ENCODE measurements at regions not wholly inside any gene's neighbourhood (a gene's known extent, or its start where the extent isn't known, plus 50 kb on each side); places are given as distances from the start of the nearest gene placed in this dataset.

DNA sequence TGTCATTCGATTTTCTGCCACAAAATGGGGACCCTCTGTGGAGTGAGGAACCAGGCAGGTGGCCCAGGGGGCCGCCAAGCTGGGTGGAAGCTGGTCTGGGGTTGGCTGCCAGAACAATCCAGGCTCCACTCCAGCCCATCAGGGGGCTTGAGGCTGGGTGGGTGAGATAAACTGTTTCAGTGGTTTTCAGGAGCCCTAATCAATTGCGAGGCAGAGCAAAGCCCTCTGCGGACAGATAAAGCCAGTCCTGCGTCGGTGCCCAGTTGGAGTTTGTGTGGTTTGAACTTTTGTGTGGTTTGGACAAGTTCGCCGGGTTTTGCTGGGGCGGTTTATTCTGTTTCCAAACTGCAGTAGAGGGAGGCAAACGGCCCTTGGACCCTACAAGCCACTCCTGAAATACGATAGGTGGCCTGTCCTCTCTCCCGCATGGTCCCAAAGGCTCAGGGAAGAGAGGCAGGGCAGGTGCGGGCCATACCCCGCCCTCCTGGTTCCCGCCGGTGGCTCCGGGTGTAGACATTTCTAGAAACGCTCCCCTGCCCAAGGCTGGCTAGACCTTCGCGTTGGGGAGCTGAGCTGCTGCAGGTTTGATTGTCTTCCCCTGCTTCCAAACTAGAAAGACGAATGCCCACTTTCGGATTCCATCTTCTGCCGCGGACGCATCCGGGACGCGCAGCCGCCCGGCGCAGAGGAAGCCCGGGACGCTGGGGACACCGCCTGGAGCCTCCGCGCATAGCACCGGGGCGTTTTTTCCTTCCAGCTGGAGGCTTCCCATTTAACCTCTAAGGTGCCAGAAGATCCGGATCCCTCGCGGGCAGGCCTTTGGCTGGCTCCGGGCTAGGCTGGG lies 169.0 kb upstream of the BCOR start:
- Mint-ChIP-seq H3K4me3 (peak overlapping the region; percentile 69), H3K36me3 (no peaks in the 10 kb centered on the region), H3K4me1 (peaks cover 8% of the 10 kb centered on the region), H3K9me3 (no peaks in the 10 kb centered on the region), H3K27ac (peak overlapping the region; percentile 77), H3K27me3 (no peaks in the 10 kb centered on the region)
- ATAC-seq = peak; percentile 64

DNA sequence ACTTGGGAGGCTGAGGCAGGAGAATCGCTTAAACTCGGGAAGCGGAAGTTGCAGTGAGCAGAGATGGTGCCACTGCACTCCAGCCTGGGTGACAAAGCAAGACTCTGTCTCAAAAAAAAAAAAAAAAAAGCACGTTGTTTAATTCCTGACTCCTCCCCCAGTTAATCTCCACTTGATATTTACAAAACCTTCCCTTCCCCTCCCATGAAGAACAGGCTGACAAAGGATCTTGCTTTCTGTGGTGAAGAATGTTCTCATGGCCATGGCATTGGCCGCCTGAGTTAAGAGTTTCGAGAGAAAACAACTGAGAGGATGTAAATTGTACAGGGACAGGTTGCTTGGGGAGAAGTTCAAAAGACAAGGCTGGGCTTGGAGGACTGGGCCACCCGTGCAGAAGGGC lies 168.2 kb upstream of the BCOR start:
- ATAC-seq = no peak

DNA sequence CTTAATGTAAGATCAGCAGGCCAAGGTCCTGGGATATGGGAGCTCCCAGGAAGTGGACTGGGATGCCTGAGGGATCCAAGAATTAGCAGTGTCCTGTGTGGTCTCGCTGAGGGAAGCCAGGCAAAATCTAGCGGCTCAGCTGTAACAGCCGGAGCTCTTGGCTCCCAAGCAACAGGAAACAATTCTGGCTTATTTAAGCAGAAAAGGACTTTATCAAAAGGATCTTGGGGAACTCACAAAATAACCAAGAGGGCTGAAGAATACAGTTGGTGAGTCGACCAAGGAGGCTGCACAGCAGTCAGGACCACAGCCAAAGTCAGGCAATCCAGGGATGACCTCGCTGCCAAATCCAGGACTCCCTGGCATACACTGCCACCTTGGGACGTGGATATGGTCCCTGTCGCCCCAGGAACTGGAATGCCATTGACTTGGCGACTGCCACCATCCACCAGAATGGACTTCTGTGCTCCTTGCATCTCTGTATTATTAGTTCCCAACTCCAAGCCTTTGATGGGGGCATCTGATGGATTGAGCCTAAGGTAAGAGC lies 165.3 kb upstream of the BCOR start:
- no peak overlapping the region for H3K27ac Mint-ChIP-seq
- H3K27me3 Mint-ChIP-seq = no peaks in the 10 kb centered on the region
- H3K4me1 Mint-ChIP-seq = peaks cover 8% of the 10 kb centered on the region
- H3K36me3 Mint-ChIP-seq = no peaks in the 10 kb centered on the region
- H3K4me3 Mint-ChIP-seq = no peak overlapping the region
- no peak for ATAC-seq
- H3K9me3 Mint-ChIP-seq = no peaks in the 10 kb centered on the region

More for the DNA sequence above, 168.2 kb upstream of the BCOR start:
- no peaks in the 10 kb centered on the region for H3K36me3 Mint-ChIP-seq
- no peak overlapping the region for H3K4me3 Mint-ChIP-seq
- H3K9me3 Mint-ChIP-seq = no peaks in the 10 kb centered on the region
- H3K27ac Mint-ChIP-seq = no peak overlapping the region
- peaks cover 8% of the 10 kb centered on the region for H3K4me1 Mint-ChIP-seq
- no peaks in the 10 kb centered on the region for H3K27me3 Mint-ChIP-seq

DNA sequence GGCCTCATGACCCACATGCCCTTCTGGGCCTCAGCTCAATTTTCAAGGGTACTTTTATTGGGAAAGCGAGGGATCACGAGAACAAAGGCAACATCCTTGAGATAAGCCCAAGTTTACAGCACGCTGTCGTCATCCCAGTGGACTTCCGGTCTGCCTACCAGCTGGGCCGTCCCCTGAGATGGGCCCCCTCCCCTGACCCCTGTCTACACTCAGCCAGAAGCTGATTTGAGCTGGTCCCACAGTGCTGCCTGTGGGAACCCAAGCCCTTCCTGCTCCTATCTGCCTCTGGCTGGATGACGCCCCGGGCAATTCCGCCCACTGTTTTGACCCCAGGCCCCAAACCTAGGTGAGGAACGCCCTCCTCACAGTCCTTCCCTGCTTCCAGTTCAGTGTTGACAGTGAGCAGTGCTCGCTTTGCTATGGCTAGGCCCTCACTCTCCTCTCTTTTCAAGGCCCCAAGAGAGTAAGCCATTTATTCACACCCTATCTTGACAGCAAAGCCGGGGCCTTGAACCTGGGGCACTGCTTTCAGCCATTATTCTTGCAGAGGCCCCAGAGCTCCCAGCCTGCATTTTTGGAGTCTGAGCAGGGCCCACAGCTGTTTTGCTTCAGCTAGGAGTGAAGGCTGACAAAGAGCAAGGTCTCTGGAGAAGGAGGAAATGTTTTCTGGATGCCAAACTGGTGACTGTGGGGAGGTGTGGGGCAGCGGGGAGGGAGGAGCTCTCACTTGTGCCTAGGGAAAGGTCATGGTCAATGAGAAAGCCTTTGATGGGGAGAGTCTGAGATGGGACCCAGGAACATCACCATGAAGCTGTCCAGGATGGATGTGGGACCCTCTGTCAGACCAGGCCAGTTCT lies 164.6 kb upstream of the BCOR start:
- Mint-ChIP-seq H3K27me3 (no peaks in the 10 kb centered on the region), H3K9me3 (no peaks in the 10 kb centered on the region), H3K4me3 (no peak overlapping the region), H3K4me1 (peaks cover 3% of the 10 kb centered on the region), H3K36me3 (no peaks in the 10 kb centered on the region), H3K27ac (no peak overlapping the region)
- no peak for ATAC-seq

DNA sequence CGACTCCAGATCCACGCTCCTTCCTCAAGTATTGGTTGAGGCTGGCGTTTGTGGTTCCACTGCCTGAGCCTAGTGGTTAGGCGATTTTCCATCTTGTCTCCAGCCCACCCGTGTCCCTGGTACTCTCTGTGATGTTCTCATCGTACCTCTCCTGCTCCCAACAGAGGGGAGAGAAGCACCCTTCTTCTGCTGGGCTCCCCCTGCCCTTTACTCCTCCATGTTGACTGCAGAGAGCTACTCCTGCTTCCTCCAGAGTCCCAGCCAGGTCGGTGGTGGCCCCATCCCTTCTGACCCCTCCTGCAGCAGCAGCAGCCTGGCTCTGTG lies 164.0 kb upstream of the BCOR start:
- ATAC-seq = no peak
- Mint-ChIP-seq H3K27ac (no peak overlapping the region), H3K4me3 (no peak overlapping the region), H3K4me1 (no peaks in the 10 kb centered on the region), H3K27me3 (no peaks in the 10 kb centered on the region), H3K36me3 (no peaks in the 10 kb centered on the region), H3K9me3 (no peaks in the 10 kb centered on the region)

DNA sequence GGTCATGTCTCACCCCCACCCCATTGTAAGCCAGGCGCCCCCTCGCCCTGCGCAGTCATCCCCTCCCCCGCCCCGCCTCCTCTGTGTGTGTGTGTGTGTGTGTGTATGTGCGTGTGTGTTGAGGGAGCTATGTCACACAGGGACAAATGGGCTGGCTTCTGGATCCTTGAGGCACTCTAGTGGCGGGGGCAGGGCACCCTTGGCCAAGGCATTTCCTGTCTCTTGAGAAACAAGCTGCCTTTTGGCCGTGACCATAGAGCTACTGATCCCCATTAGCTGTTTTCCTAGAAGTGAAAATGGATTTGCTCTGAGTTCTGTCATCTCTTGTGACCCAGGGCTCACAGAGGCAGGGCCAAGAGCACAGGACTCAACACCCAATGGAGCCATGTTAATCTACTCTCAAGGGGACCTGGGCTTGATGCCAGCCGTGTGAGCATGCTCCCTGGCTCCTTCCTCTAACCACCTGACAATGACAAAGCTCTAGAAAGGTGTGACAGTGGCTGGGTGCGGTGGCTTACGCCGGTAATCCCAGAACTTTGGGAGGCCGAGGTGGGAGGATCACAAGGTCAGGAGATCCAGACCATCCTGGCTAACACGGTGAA lies 162.5 kb upstream of the BCOR start:
- Mint-ChIP-seq H3K36me3 (no peaks in the 10 kb centered on the region), H3K9me3 (no peaks in the 10 kb centered on the region), H3K27me3 (no peaks in the 10 kb centered on the region), H3K4me3 (no peak overlapping the region), H3K27ac (no peak overlapping the region), H3K4me1 (no peaks in the 10 kb centered on the region)
- no peak for ATAC-seq

DNA sequence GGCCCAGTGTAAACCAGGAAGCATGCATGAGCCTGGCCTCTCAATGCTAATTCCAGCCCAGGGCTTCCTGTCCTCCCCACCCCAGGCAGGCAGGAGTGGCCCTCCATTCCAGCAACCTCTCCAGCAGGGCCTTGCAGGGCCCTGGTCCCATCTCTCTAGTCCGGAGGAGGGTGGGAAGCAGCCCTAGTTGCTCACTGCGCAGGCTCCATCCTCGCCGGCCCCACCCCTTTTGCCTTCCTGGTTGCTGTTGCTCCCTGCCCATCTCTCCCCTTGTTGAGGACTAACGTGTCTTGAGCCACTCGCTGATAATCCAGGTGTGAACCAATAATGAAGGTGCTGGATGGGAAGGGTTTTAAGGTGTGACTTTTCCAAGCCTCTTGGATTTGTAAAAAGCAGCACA lies 161.2 kb upstream of the BCOR start:
- Mint-ChIP-seq H3K4me1 (no peaks in the 10 kb centered on the region), H3K27ac (no peak overlapping the region), H3K36me3 (no peaks in the 10 kb centered on the region), H3K27me3 (no peaks in the 10 kb centered on the region), H3K4me3 (no peak overlapping the region), H3K9me3 (no peaks in the 10 kb centered on the region)
- no peak for ATAC-seq

DNA sequence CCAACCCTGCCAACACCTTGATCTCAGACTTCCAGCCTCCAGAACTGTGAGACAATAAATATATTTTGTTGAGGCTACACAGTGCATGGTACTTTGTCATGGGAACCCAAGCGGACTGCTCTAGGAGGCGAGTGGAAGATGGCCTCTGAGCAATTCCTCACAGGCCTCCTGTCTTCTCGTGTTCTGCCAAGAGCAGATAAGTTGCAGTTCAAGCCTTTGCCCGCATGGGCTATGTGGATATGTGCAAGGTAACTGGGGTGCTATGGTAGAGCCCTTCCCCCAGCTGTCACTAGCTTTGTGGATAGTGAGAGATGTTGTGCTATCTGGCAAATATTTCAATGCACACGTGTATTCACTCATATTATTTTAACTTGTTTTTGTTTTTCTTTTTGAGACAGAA lies 156.0 kb upstream of the BCOR start:
- no peaks in the 10 kb centered on the region for H3K4me1 Mint-ChIP-seq
- H3K9me3 Mint-ChIP-seq = no peaks in the 10 kb centered on the region
- no peaks in the 10 kb centered on the region for H3K27me3 Mint-ChIP-seq
- no peak overlapping the region for H3K27ac Mint-ChIP-seq
- no peak for ATAC-seq
- H3K4me3 Mint-ChIP-seq = no peak overlapping the region
- no peaks in the 10 kb centered on the region for H3K36me3 Mint-ChIP-seq

DNA sequence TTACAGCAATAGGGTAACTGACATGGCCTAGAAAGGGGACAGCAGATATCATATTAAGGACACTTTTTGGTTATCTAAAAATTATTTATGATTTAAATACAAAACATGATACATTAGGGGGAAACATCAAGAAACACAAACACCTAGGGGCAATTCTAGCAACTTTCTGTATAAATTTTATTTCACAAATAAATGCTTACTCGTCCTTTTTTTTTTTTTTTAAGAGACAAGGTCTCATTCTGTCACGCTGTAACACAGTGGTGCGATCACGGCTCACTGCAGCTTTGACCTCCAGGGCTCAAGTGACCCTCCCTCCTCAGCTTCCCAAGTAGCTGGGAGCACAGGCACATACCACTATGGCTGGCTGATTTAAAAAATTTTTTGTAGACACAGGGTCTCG lies 151.8 kb upstream of the BCOR start:
- no peak for ATAC-seq
- no peak overlapping the region for H3K4me3 Mint-ChIP-seq

DNA sequence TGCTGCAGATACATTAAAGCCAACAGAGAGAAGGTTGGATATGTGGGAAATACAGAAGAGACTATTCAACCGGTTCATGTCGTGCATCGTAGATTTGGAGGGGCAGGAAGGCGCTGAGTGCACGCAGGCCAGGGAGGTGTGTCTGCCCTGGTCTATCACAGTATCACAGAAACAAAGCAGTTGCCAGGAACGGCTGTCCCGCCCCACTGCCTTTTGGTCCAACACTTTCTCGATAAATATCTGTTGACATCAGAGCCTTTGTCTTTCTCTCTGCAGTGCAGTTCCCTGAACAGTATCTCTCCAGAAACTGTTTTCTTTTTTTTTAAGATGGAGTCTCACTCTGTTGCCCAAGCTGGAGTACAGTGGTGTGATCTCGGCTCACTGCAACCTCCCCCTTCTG lies 151.1 kb upstream of the BCOR start:
- Mint-ChIP-seq H3K4me1 (no peaks in the 10 kb centered on the region), H3K4me3 (no peak overlapping the region), H3K27ac (no peak overlapping the region), H3K36me3 (no peaks in the 10 kb centered on the region), H3K27me3 (no peaks in the 10 kb centered on the region), H3K9me3 (no peaks in the 10 kb centered on the region)
- no peak for ATAC-seq

More for the DNA sequence above, 151.8 kb upstream of the BCOR start:
- Mint-ChIP-seq H3K4me1 (no peaks in the 10 kb centered on the region), H3K27ac (no peak overlapping the region), H3K27me3 (no peaks in the 10 kb centered on the region), H3K36me3 (no peaks in the 10 kb centered on the region), H3K9me3 (no peaks in the 10 kb centered on the region)

DNA sequence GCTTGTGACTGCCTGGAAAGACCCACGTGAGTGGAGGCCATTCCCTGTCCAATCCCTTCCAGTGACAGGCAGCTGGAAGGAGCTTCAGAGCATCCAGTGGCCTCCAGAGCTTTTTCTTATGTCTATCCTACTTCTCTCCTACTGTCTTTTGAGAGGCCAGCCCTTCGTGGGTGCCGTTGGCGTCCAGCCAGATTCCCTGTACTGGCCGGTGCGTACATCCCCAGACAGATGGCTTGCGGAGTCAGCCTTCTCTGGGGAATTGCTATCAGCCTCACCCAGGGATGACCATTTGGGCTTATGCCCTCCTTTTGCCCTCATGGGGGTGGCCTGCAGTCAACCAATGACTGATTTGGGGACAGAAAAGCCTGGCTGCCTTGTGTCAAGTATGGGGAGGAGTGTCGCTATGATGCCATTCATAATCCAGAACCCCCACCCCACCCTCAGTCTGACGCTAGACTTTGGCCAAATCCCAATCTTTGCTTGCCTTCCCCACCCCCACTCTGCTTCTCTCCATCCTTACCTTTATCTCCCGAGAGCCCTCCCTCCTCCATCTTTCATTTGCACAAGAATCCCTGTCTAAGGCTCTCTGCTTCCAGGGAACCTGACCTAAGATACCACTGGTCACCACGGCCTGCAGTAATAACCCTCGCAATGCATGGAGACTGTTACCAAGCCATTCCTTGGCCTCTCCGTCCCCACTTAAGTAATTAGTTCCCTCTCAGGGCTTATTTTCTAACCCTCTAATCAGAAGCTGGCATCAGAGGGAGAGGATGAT lies 150.3 kb upstream of the BCOR start:
- Mint-ChIP-seq H3K27me3 (no peaks in the 10 kb centered on the region), H3K27ac (no peak overlapping the region), H3K4me1 (no peaks in the 10 kb centered on the region), H3K4me3 (no peak overlapping the region), H3K36me3 (no peaks in the 10 kb centered on the region), H3K9me3 (no peaks in the 10 kb centered on the region)
- no peak for ATAC-seq

DNA sequence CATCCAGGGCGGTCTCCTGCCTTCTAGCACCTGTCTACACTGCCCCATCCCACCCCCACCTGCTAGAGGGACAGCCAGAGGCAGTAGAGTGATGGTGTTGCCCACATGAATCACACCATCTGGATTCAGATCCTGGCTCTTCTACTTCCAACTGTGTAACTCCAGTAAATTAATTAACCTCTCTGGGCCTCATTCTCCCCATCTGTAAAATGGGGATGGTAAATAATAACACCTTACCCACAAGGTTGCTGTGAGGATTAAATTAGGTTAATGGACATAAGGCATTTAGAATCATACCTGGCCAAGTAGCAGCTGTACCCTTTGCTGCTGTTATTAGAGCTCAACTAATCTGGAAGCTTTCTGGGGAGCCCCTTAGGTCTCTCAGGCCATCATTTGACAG lies 149.6 kb upstream of the BCOR start:
- Mint-ChIP-seq H3K27ac (no peak overlapping the region), H3K4me1 (no peaks in the 10 kb centered on the region), H3K4me3 (no peak overlapping the region), H3K36me3 (no peaks in the 10 kb centered on the region), H3K27me3 (no peaks in the 10 kb centered on the region), H3K9me3 (no peaks in the 10 kb centered on the region)
- no peak for ATAC-seq

DNA sequence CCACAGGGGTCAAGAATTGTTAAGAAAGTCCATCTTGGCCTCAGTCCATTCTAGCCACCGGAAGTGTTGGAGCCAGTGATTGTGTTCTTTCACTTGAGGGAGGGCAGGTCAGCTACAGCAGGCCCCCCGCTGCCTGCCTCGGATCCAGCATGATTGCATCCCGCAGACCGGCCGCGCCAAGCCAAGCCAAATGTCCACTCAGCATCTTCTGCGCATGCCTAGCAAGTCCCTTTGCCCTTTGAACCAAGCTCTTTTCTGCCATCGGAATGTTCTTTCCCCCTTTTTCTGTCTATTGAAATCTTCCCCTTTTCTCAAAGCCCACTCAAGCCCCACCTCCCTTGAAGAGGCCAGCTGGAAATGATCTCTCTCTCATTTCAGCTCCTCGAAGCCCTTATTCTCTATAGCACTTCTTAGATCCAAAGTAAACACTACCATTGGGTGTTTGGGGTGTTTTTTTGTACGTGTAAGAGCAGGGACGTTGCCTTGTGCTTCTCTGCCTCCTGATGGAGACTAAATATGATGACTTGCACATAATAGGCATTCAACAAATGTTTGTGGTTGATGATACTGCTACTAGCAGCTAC lies 147.8 kb upstream of the BCOR start:
- ATAC-seq = no peak
- no peak overlapping the region for H3K27ac Mint-ChIP-seq
- no peaks in the 10 kb centered on the region for H3K9me3 Mint-ChIP-seq
- H3K4me1 Mint-ChIP-seq = no peaks in the 10 kb centered on the region
- no peak overlapping the region for H3K4me3 Mint-ChIP-seq
- H3K27me3 Mint-ChIP-seq = no peaks in the 10 kb centered on the region
- no peaks in the 10 kb centered on the region for H3K36me3 Mint-ChIP-seq

DNA sequence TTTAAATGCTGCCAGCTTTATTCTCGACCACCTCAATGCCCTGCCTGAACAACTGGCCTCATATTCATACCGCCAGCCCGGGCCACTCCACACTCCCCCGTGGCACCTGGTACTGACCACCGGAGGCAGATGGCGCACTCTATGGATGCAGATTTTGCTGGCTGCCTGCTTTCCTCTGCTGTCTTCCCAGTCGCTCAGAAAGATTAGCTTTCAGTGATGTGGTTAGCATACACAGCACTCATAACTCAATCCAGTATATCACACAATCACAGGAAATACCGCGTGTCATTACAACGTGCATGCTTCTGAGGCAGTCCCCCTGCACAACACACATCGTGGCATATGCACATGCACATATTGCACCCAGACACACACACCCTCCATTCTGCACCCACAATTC lies 147.2 kb upstream of the BCOR start:
- no peak for ATAC-seq
- Mint-ChIP-seq H3K36me3 (no peaks in the 10 kb centered on the region), H3K9me3 (no peaks in the 10 kb centered on the region), H3K27ac (no peak overlapping the region), H3K4me1 (no peaks in the 10 kb centered on the region), H3K4me3 (no peak overlapping the region), H3K27me3 (no peaks in the 10 kb centered on the region)

Data from stimulated activated memory B cell treated with anti-CD40 and anti-IgM and Interleukin-4, amounts not matched to agents 10 μg/mL and 1 μg/mL and 100 μg/mL, for 72 hours (primary cell).